ENCODE measurements at regions not wholly inside any gene's neighbourhood (a gene's known extent, or its start where the extent isn't known, plus 50 kb on each side); places are given as distances from the start of the nearest gene placed in this dataset.

DNA sequence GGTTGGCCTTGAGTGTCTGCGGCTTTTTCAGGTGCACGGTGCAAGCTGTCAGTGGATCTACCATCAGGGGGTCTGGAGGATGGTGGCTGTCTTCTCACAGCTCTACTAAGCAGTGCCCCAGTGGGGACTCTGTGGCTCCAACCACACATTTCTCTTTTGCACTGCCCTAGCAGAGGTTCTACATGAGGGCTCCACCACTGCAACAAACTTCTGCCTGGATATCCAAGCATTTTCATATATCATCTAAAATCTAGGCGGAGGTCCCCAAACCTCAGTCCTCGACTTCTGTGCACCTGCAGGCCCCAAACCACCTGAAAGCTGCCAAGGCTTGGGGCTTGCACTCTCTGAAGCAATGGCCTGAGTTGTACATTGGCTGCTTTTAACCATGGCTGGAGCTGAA, 601.5 kb downstream of the MTRR start:
- TF ChIP-seq, protein P1, sequence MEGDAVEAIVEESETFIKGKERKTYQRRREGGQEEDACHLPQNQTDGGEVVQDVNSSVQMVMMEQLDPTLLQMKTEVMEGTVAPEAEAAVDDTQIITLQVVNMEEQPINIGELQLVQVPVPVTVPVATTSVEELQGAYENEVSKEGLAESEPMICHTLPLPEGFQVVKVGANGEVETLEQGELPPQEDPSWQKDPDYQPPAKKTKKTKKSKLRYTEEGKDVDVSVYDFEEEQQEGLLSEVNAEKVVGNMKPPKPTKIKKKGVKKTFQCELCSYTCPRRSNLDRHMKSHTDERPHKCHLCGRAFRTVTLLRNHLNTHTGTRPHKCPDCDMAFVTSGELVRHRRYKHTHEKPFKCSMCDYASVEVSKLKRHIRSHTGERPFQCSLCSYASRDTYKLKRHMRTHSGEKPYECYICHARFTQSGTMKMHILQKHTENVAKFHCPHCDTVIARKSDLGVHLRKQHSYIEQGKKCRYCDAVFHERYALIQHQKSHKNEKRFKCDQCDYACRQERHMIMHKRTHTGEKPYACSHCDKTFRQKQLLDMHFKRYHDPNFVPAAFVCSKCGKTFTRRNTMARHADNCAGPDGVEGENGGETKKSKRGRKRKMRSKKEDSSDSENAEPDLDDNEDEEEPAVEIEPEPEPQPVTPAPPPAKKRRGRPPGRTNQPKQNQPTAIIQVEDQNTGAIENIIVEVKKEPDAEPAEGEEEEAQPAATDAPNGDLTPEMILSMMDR (conservative IDR thresholded peaks at IDR 0.05), result no peak
- TF ChIP-seq ZFX (IDR thresholded peaks at IDR 0.05), result no peak

Data from C4-2B (cell line).